ENCODE measurements at regions not wholly inside any gene's neighbourhood (a gene's known extent, or its start where the extent isn't known, plus 50 kb on each side); places are given as distances from the start of the nearest gene placed in this dataset.

DNA sequence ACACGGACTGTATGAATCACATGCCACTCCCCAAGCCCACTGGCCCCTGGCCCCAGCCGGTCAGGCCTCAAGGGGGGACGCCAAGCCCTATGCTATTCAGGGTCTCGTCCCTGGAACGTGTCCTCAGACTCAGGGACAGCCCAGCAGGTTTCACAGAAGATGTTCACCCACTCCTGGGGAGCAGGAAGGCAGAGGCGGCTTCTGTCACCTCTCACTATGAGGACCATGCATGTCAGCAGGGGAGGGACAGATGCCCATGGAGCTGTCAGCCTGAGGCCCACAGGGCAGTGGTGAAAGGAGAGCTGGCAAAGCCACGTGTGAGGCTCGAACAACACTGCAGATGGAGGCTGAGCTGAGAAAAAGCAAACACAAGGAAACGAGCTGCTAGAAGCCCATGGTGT, 192.0 kb downstream of the SHANK2 start:
- H3K27me3 ChIP-seq, result peaks cover 3% of the 10 kb centered on the region
- intact Hi-C loops (cut with DNase I), result no loop called here

DNA sequence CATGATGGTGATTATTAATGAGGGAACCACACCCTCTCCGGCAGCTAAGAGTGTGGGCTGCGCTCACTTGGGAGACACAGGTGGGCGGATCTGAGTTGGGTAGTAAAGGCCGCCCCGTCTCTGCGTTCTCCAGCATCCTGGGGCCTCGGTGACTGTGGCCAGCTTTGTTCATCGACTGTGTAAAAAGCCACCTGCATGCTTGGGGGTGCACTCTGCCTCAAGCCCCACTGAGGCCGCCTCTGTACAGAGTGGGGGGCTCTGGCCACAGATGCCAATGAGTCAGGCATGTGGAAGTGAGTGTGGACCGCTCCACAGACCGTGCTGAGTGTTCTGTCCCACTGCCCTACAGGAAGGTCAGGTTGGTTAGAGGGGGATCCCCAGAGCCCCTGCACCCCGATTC, 192.7 kb downstream of the SHANK2 start:
- Histone ChIP-seq H3K4me3 (no peak overlapping the region), H3K36me3 (replicated peaks in 1 of 2) (no peaks in the 10 kb centered on the region), H3K9me3 (replicated peaks in 1 of 3) (no peaks in the 10 kb centered on the region), H3K27me3 (peaks cover 3% of the 10 kb centered on the region), H3K27ac (no peak overlapping the region), H3K4me1 (replicated peaks in 1 of 2) (no peaks in the 10 kb centered on the region)
- intact Hi-C loops (cut with DNase I), result no loop called here
- WGBS, 4 donors, result 85 to 94% (median 90%) methylated on average over 10 to 12 of the region's 12 CpGs
- no peak for DNase-seq
- TF ChIP-seq, protein P1, sequence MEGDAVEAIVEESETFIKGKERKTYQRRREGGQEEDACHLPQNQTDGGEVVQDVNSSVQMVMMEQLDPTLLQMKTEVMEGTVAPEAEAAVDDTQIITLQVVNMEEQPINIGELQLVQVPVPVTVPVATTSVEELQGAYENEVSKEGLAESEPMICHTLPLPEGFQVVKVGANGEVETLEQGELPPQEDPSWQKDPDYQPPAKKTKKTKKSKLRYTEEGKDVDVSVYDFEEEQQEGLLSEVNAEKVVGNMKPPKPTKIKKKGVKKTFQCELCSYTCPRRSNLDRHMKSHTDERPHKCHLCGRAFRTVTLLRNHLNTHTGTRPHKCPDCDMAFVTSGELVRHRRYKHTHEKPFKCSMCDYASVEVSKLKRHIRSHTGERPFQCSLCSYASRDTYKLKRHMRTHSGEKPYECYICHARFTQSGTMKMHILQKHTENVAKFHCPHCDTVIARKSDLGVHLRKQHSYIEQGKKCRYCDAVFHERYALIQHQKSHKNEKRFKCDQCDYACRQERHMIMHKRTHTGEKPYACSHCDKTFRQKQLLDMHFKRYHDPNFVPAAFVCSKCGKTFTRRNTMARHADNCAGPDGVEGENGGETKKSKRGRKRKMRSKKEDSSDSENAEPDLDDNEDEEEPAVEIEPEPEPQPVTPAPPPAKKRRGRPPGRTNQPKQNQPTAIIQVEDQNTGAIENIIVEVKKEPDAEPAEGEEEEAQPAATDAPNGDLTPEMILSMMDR (IDR thresholded peaks at IDR 0.05), result no peak
- TF ChIP-seq POLR2A (IDR thresholded peaks at IDR 0.05), result no peak

More for the DNA sequence above, 192.0 kb downstream of the SHANK2 start:
- H3K4me3 ChIP-seq, result no peak overlapping the region
- no peaks in the 10 kb centered on the region for H3K36me3 ChIP-seq (replicated peaks in 1 of 2)
- H3K4me1 ChIP-seq (replicated peaks in 1 of 2), result no peaks in the 10 kb centered on the region
- 61 to 65% (median 63%) methylated on average over 7 to 9 of the region's 9 CpGs for WGBS, 4 donors
- no peaks in the 10 kb centered on the region for H3K9me3 ChIP-seq (replicated peaks in 1 of 3)
- no peak for DNase-seq
- TF ChIP-seq, protein P1 (IDR thresholded peaks at IDR 0.05), result no peak
- TF ChIP-seq POLR2A (IDR thresholded peaks at IDR 0.05), result no peak
- no peak overlapping the region for H3K27ac ChIP-seq

DNA sequence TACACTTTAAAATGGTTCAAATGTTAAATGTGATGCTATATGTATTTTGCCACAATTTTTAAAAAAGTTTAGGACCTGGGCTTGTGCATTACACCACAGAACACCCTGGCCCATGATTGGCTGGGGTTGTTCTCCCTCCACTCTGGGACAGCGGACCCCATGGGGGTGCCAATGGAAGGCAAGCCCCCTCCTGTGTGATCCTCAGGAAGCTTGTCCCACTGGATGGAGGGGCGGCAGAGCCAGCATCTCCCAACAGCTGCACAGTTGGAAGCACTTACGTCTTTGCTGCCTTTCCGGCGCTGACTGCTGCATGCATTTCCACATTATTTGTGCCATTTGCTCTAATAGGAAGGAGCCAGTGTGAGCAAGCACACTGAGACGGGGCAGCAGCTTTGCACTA, 196.5 kb downstream of the SHANK2 start:
- Histone ChIP-seq H3K36me3 (replicated peaks in 1 of 2) (no peaks in the 10 kb centered on the region), H3K27me3 (no peaks in the 10 kb centered on the region), H3K4me3 (no peak overlapping the region), H3K4me1 (replicated peaks in 1 of 2) (no peaks in the 10 kb centered on the region), H3K27ac (no peak overlapping the region), H3K9me3 (replicated peaks in 1 of 3) (no peaks in the 10 kb centered on the region)
- WGBS, 4 donors, result 54 to 79% (median 73%) methylated on average over 3 to 6 of the region's 6 CpGs
- TF ChIP-seq, protein P1 (IDR thresholded peaks at IDR 0.05), result no peak
- TF ChIP-seq POLR2A (IDR thresholded peaks at IDR 0.05), result no peak
- intact Hi-C loops (cut with DNase I), result no loop called here
- no peak for DNase-seq

Data from adrenal gland (tissue), 9 donors.